Naive thymus-derived CD8-positive, alpha-beta T cell (primary cell): ENCODE measurements at regions not wholly inside any gene's neighbourhood (a gene's known extent, or its start where the extent isn't known, plus 50 kb on each side); places are given as distances from the start of the nearest gene placed in this dataset.
"Not testable (repeated sequence)": the region's sequence is repeated elsewhere in the genome, so short reads cannot be mapped to it uniquely, and the experiment has no call there.

Experiments
- ATAC-seq, 2 donors: fragments of 150-1000 bp; cut with Tn5 transposase in 1 of 2; sonication (Bioruptor Pico), chemical (Tn5 transposase) in 1 of 2; 1 replicate in 1 of 2; 2 replicates in 1 of 2; pipeline ENCODE4 v1.10.0; 2021; ENCODE audit warnings: mild to moderate bottlenecking in 2 of 2, moderate library complexity in 2 of 2
- POLR2A ChIA-PET: fragments of 350-600 bp; sonication (Branson Sonifier 250); formaldehyde crosslinking; loops from one replicate; lab custom pipeline; 2021; ENCODE audit warnings: antibody characterized with exemption; lab: Charles Lee
- DNase-seq, 10 donors: peaks; one replicate each; pipeline versions ENCODE4 v3.0.0 to v3.0.0-alpha.2; 2020 to 2022
- H3K27ac Mint-ChIP-seq, 10 donors: one replicate each; pipeline ENCODE4 v1.8.0; 2020 to 2022; ENCODE audit warnings: mild to moderate bottlenecking in 10 of 10, mixed read lengths in 10 of 10, moderate library complexity in 4 of 10, inconsistent platforms in 1 of 10
- H3K27me3 Mint-ChIP-seq, 5 donors: one replicate each; pipeline ENCODE4 v1.8.0; 2021 to 2022; ENCODE audit warnings: mixed read lengths in 5 of 5
- H3K36me3 Mint-ChIP-seq, 3 donors: one replicate each; pipeline ENCODE4 v1.8.0; 2020 to 2022; ENCODE audit warnings: mixed read lengths in 3 of 3, mild to moderate bottlenecking in 2 of 3, inconsistent platforms in 1 of 3
- H3K4me1 Mint-ChIP-seq, 4 donors: one replicate each; pipeline ENCODE4 v1.8.0; 2021 to 2022; ENCODE audit warnings: mixed read lengths in 4 of 4
- H3K4me3 Mint-ChIP-seq, 10 donors: one replicate each; pipeline ENCODE4 v1.8.0; 2020 to 2022; ENCODE audit warnings: mild to moderate bottlenecking in 10 of 10, mixed read lengths in 10 of 10, moderate library complexity in 6 of 10, inconsistent platforms in 1 of 10
- H3K9me3 Mint-ChIP-seq, 9 donors: one replicate each; pipeline ENCODE4 v1.8.0; 2020 to 2022; ENCODE audit warnings: mixed read lengths in 9 of 9, mild to moderate bottlenecking in 3 of 9, inconsistent platforms in 1 of 9, moderate library complexity in 1 of 9

DNA sequence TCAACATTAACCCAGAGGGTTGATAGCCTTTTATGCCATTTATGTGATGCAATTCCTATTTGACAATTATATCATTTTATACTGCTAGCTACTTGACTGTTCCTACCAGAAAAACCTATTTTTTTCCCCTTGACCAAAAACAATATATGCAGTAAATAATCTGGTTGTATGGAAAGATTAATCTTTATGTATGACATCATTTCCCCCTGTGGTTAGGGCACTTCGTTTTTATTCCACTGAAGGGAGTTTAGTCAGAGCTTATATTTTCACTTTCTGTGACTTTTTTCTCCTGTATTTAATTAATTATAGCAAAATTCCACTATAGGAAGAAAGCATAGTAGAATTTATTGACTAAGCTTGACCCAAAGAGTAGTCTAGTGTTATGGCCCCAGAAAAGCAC lies 107.6 kb downstream of the HAUS1 start:
- Mint-ChIP-seq H3K27me3 (no peaks in the 10 kb centered on the region), H3K4me1 (peaks cover 24 to 85% (median 80%) of the 10 kb centered on the region in 4 donors), H3K36me3 (peaks cover 0 to 27% (median 11%) of the 10 kb centered on the region in 3 donors), H3K9me3 (no peaks in the 10 kb centered on the region), H3K4me3 (peak overlapping the region in 9 of 10 donors; percentile 46 to 70 (median 55)), H3K27ac (peak overlapping the region in 9 of 10 donors; percentile 22 to 86 (median 70))
- DNase-seq (peak in 3 of 10 donors; percentile 17 to 31 (median 21)), ATAC-seq (peak; percentile 56 to 63)
- POLR2A ChIA-PET = no interaction called here

- Mint-ChIP-seq H3K4me3 (peak overlapping the region in 5 of 10 donors; percentile 50 to 70 (median 68)), H3K27me3 (no peaks in the 10 kb centered on the region), H3K36me3 (peaks cover 6 to 32% (median 11%) of the 10 kb centered on the region in 3 donors), H3K27ac (peak overlapping the region in 7 of 10 donors; percentile 22 to 86 (median 63)), H3K4me1 (peaks cover 28 to 87% (median 83%) of the 10 kb centered on the region in 4 donors), H3K9me3 (no peaks in the 10 kb centered on the region)
- DNase-seq (no peak), ATAC-seq (no peak)
- POLR2A ChIA-PET = interaction anchor here (0.7 kb wide), 1 partner anchor 30 kb away, joined by 5 read pairs; no protein-coding TSS in a partner anchor
Observed at GRCh38 chr18:46212398-46212797, 108.2 kb downstream of the HAUS1 start.

DNA sequence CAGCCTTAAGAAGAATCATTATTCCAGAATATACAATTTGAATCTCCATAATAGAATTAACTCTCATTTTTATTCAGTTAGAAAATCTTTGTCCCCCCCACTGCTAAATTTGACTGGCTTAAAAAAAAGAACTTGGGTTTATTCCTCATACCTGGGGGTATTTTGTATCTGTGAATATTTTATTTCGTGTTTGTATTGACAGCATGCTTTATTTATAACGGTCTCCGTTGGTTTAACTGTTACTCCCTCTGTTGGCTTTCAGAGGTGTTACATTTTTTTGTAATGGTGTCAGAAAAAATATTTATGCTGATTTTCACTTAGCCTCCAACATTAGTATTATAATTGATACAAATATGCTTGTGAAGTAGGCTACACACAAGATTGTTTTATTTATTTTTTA lies 109.1 kb downstream of the HAUS1 start:
- Mint-ChIP-seq H3K36me3 (peaks cover 6 to 39% (median 11%) of the 10 kb centered on the region in 3 donors), H3K27ac (peak overlapping the region in 4 of 10 donors; percentile 8 to 61 (median 20)), H3K27me3 (no peaks in the 10 kb centered on the region), H3K4me3 (peak overlapping the region in 6 of 10 donors; percentile 4 to 57 (median 29)), H3K9me3 (no peaks in the 10 kb centered on the region), H3K4me1 (peaks cover 26 to 84% (median 83%) of the 10 kb centered on the region in 4 donors)
- ATAC-seq (peak; percentile 30 to 49), DNase-seq (peak in 3 of 10 donors; percentile 28 to 45 (median 44))
- POLR2A ChIA-PET = interaction anchor here (0.7 kb wide), 1 partner anchor 1625 kb away, joined by 9 read pairs; no protein-coding TSS in a partner anchor

DNA sequence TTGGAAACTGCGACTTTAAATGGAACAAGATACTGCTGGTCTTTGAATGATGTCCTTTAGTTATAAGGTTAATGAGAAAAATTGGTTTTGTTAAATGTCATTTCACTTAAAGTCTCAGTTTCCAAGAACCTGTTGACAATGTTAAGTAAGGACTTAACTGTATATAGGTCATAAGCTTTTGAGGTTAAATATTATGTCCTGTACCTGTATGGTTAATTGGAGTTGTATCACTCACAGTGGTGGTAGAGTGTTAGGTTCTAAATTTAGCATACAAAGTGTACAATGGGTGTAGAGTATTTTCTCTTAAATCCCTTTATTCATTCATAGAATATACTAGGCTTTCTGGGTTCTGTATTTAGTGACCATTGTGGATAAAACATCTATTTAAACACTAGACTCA lies 110.2 kb downstream of the HAUS1 start:
- peak overlapping the region in 1 of 10 donors; percentile 29 for H3K27ac Mint-ChIP-seq
- POLR2A ChIA-PET = interaction anchor here (0.6 to 1.2 kb wide), 2 partner anchors 10 to 554 kb away, joined by 3 to 4 read pairs; no protein-coding TSS in a partner anchor
- peaks cover 23 to 83% (median 78%) of the 10 kb centered on the region in 4 donors for H3K4me1 Mint-ChIP-seq
- H3K36me3 Mint-ChIP-seq = peaks cover 10 to 44% (median 19%) of the 10 kb centered on the region in 3 donors
- H3K9me3 Mint-ChIP-seq = no peaks in the 10 kb centered on the region
- H3K27me3 Mint-ChIP-seq = no peaks in the 10 kb centered on the region
- DNase-seq (no peak), ATAC-seq (no peak)
- no peak overlapping the region for H3K4me3 Mint-ChIP-seq

- ATAC-seq (no peak), DNase-seq (no peak)
- no peaks in the 10 kb centered on the region for H3K27me3 Mint-ChIP-seq
- H3K4me3 Mint-ChIP-seq = peak overlapping the region in 1 of 10 donors; percentile 11
- peak overlapping the region in 5 of 10 donors; percentile 0 to 75 (median 24) for H3K27ac Mint-ChIP-seq
- H3K36me3 Mint-ChIP-seq = peaks cover 10 to 45% (median 26%) of the 10 kb centered on the region in 3 donors
- POLR2A ChIA-PET = no interaction called here
- peaks cover 21 to 76% (median 67%) of the 10 kb centered on the region in 4 donors for H3K4me1 Mint-ChIP-seq
- no peaks in the 10 kb centered on the region for H3K9me3 Mint-ChIP-seq
Observed at GRCh38 chr18:46215902-46216723, 111.9 kb downstream of the HAUS1 start.

DNA sequence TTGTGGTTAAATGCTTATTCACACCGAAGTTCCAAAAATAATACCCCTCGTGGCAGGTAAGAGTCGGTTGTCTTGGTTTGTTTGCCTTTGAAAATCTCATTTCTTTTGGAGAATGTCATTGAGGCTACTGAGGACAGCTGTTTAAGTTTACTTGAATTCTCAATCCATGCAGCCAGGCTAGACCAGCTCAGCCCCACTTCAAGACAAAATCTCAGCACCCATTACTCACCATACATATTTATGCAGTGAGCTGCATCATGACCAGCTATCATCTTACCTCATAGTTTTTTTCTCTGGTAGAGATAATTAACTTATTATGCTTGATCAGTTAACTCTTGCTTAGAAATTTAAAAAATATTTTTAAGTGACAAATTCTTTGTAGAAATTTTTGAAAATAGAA lies 115.9 kb downstream of the HAUS1 start:
- Mint-ChIP-seq H3K9me3 (no peaks in the 10 kb centered on the region), H3K27ac (no peak overlapping the region), H3K4me3 (no peak overlapping the region), H3K27me3 (no peaks in the 10 kb centered on the region), H3K36me3 (peaks cover 10 to 51% (median 29%) of the 10 kb centered on the region in 3 donors), H3K4me1 (peaks cover 35 to 76% (median 71%) of the 10 kb centered on the region in 4 donors)
- POLR2A ChIA-PET = no interaction called here
- DNase-seq = no peak
- no peak for ATAC-seq

DNA sequence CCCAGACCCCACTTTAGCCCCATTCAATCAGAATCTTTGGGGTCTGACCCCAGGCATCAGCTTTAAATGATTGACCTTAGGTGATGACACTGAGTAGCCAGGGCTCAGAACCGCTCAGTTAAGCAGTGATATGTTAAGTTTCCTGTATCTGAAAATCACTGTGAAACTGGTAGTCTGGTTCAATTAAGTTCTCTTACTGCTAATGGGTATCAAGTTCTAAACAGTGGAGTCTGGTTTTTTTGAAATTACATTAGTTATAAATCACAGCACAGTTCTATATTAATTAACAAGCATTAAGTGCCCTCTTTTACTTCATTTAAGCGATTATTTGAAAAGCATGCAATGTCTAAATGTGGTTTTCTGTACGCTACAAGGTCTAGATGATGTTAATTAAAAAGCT lies 117.9 kb downstream of the HAUS1 start:
- POLR2A ChIA-PET = interaction anchor here (0.6 to 1.5 kb wide), 3 partner anchors 47 to 59 kb away, joined by 3 to 5 read pairs (median 3); a partner anchor contains a TSS
- peak overlapping the region in 9 of 10 donors; percentile 43 to 86 (median 71) for H3K27ac Mint-ChIP-seq
- peak overlapping the region in 9 of 10 donors; percentile 11 to 57 (median 38) for H3K4me3 Mint-ChIP-seq
- H3K9me3 Mint-ChIP-seq = no peaks in the 10 kb centered on the region
- peaks cover 8 to 48% (median 29%) of the 10 kb centered on the region in 3 donors for H3K36me3 Mint-ChIP-seq
- ATAC-seq = no peak
- H3K4me1 Mint-ChIP-seq = peaks cover 37 to 75% (median 63%) of the 10 kb centered on the region in 4 donors
- no peaks in the 10 kb centered on the region for H3K27me3 Mint-ChIP-seq
- DNase-seq = no peak

DNA sequence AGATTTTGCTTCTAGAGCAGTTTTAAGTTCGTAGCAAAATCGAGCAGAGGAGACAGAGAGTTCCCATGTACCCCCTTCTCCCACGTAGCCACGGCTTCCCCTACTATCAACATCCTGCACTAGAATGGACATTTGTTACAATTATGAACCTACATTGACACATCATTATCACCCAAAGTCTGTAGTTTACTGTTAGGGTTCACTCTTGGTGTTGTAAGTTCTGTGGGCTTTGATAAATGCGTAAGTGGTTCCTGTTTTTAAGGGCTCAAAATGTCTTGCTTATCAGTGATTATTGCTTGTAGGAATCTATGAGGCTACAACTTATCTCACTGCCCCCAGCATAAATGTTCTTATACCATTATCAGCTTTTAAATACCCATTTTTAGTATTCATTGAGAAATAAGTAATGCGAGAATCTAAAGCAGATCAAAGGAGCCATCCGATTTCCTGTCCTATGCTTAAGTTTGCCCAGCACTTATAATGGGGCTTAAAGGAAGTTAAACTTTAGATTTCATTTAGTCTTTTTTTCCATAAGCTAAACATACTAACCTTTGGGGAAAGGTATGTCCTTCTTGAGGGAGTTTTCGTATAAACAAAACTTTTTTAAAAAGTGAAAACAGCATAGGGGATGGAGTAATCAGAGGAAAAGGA lies 118.7 kb downstream of the HAUS1 start:
- peaks cover 39 to 77% (median 59%) of the 10 kb centered on the region in 4 donors for H3K4me1 Mint-ChIP-seq
- H3K4me3 Mint-ChIP-seq = peak overlapping the region; percentile 2 to 57 (median 33)
- no peaks in the 10 kb centered on the region for H3K9me3 Mint-ChIP-seq
- DNase-seq (peak in 2 of 10 donors; percentile 7 to 23), ATAC-seq (peak; percentile 56 to 63)
- H3K36me3 Mint-ChIP-seq = peaks cover 5 to 47% (median 29%) of the 10 kb centered on the region in 3 donors
- H3K27ac Mint-ChIP-seq = peak overlapping the region; percentile 43 to 86 (median 72)
- H3K27me3 Mint-ChIP-seq = no peaks in the 10 kb centered on the region
- POLR2A ChIA-PET = interaction anchor here (1.0 kb wide), 1 partner anchor 48 kb away, joined by 3 read pairs; no protein-coding TSS in a partner anchor

DNA sequence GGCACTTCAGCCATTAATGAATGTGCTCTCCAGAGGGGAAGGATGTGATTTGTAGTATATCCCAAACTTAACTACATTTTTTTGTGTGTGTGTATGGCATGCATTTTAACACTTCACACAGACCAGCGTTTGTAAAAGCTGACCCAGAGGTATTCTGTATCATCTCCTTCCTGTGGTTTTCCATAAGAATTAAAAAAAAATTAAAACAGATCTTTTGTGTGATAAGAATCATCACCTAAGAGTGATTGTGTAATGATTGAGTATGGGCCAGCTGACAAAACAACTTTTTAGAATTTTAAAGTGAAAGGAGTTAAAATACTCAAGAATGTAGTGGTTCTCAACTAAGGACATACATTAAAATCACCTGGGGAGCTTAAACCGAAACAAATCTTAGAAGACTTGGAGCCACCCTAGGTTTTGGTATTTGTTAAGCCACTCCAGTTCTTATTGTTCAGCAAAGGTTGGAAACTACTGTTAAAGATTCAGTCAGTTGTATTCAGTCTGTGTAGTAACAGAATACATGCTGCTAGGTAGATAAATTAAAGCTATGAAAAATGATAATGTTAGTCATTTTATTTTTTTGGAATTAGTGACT lies 120.1 kb downstream of the HAUS1 start:
- peaks cover 0 to 35% (median 20%) of the 10 kb centered on the region in 3 donors for H3K36me3 Mint-ChIP-seq
- POLR2A ChIA-PET = interaction anchor here (0.6 kb wide), 1 partner anchor 10 kb away, joined by 3 read pairs; no protein-coding TSS in a partner anchor

GRCh38 chr18:46226461-46226860 lies 122.3 kb downstream of the HAUS1 start:
- no peak for DNase-seq
- Mint-ChIP-seq H3K9me3 (no peaks in the 10 kb centered on the region), H3K27ac (peak overlapping the region in 5 of 10 donors; percentile 13 to 61 (median 46)), H3K27me3 (no peaks in the 10 kb centered on the region), H3K4me3 (peak overlapping the region in 1 of 10 donors; percentile 4), H3K36me3 (peaks cover 0 to 27% (median 14%) of the 10 kb centered on the region in 3 donors), H3K4me1 (peaks cover 27 to 84% (median 51%) of the 10 kb centered on the region in 4 donors)
- no peak for ATAC-seq
- POLR2A ChIA-PET = no interaction called here

More for the DNA sequence above, 120.1 kb downstream of the HAUS1 start:
- Mint-ChIP-seq H3K27me3 (no peaks in the 10 kb centered on the region), H3K9me3 (no peaks in the 10 kb centered on the region), H3K4me3 (peak overlapping the region in 1 of 10 donors; percentile 12), H3K4me1 (peaks cover 33 to 81% (median 53%) of the 10 kb centered on the region in 4 donors), H3K27ac (peak overlapping the region in 6 of 10 donors; percentile 4 to 71 (median 32))
- ATAC-seq (no peak), DNase-seq (no peak)

DNA sequence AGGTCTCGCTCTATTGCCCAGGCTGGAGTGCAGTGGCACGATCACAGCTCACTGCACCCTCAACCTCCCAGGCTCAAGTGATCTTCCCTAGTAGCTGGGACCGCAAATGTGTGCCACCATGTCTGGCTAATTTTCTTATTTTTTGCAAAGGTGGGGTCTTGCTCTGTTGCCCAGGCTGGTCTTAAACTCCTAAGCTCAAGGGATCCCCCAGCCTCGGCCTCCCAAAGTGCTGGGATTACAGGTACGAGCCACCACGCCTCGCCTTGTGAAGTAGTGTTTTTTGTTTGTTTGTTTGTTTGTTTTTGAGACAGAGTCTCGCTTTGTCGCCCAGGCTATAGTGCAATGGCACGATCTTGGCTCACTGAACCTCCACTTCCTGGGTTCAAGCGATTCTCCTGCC lies 125.5 kb downstream of the HAUS1 start:
- H3K9me3 Mint-ChIP-seq, DNase-seq, ATAC-seq, POLR2A ChIA-PET, H3K27me3 Mint-ChIP-seq: not testable (repeated sequence)
- H3K36me3 Mint-ChIP-seq = peaks cover 0 to 27% (median 14%) of the 10 kb centered on the region in 3 donors
- peak overlapping the region in 2 of 10 donors; percentile 37 to 41 for H3K27ac Mint-ChIP-seq
- H3K4me1 Mint-ChIP-seq = peaks cover 13 to 78% (median 31%) of the 10 kb centered on the region in 4 donors
- peak overlapping the region in 5 of 10 donors; percentile 18 to 75 (median 36) for H3K4me3 Mint-ChIP-seq

DNA sequence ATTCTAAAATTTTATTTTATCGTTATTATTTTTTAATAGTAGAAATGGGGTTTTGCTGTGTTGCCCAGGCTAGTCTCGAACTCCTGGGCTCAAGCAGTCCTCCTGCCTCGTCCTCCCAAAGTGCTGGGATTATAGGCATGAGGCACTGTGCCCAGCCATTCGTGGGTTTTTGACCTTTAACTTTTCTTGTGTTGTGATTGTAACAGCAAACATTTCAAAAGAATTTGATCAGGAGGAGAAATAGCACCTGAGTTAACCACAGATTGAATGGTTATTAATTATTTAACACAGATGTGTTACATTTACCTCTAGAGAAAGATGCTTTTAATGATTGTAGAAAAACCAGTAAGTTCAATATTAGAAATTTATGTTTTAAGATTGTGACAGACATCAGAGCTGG lies 132.0 kb downstream of the HAUS1 start:
- DNase-seq (no peak), ATAC-seq (no peak)
- Mint-ChIP-seq H3K9me3 (no peaks in the 10 kb centered on the region), H3K27ac (no peak overlapping the region), H3K4me3 (no peak overlapping the region), H3K4me1 (peaks cover 14 to 69% (median 38%) of the 10 kb centered on the region in 4 donors), H3K27me3 (no peaks in the 10 kb centered on the region), H3K36me3 (peaks cover 0 to 29% (median 4%) of the 10 kb centered on the region in 3 donors)
- POLR2A ChIA-PET = no interaction called here
